H1 (cell line): ENCODE measurements at regions not wholly inside any gene's neighbourhood (a gene's known extent, or its start where the extent isn't known, plus 50 kb on each side); places are given as distances from the start of the nearest gene placed in this dataset.

Source experiments
- CTCF ChIA-PET: fragments of 300-600 bp; sonication (Branson Sonifier 250); formaldehyde crosslinking; loops from one replicate; lab custom pipeline; 2021; ENCODE audit not compliant: partially characterized antibody; lab: Charles Lee
- POLR2A ChIA-PET: fragments of 300-600 bp; sonication (Branson Sonifier 250); formaldehyde crosslinking; loops from one replicate; lab custom pipeline; 2021; ENCODE audit warnings: inconsistent platforms; ENCODE audit not compliant: partially characterized antibody; lab: Charles Lee
- DNase-seq, 2 experiments: peaks; one replicate each; pipeline versions ENCODE4 v3.0.0 to v3.0.0-alpha.2; 2010 to 2022; ENCODE audit warnings: low spot score in 2 of 2, low read depth in 1 of 2, mixed read lengths in 1 of 2
- FAIRE-seq: peaks from 2 replicates; lab custom pipeline; 2011; peaks lifted over from hg19 to GRCh38; lab: Jason Lieb, UNC
- H2AFZ ChIP-seq: 2 replicates; pipeline ENCODE4 v1.8.1; 2012; ENCODE audit warnings: low read length, inconsistent platforms
- H2AK5ac ChIP-seq: 2 replicates; pipeline ENCODE4 v1.6.1; 2013; ENCODE audit warnings: low read depth, low read length
- H2BK120ac ChIP-seq: replicated peaks from 2 replicates; pipeline ENCODE3; 2013; ENCODE audit warnings: low read depth, low read length, inconsistent platforms
- H2BK12ac ChIP-seq: 2 replicates; pipeline ENCODE4 v1.6.1; 2013; ENCODE audit warnings: low read depth, low read length
- H2BK15ac ChIP-seq: 2 replicates; pipeline ENCODE4 v1.6.1; 2013; ENCODE audit warnings: low read length
- H2BK20ac ChIP-seq: 2 replicates; pipeline ENCODE4 v1.6.1; 2013; ENCODE audit warnings: low read length
- H2BK5ac ChIP-seq: 2 replicates; pipeline ENCODE4 v1.6.1; 2013; ENCODE audit warnings: low read depth, low read length
- H3K14ac ChIP-seq: 2 replicates; pipeline ENCODE4 v1.6.1; 2013; ENCODE audit warnings: inconsistent platforms; ENCODE audit not compliant: insufficient read length
- H3K18ac ChIP-seq: 2 replicates; pipeline ENCODE4 v1.6.1; 2013; ENCODE audit warnings: low read length; ENCODE audit errors: extremely low read depth
- H3K23ac ChIP-seq: 2 replicates; pipeline ENCODE4 v1.6.1; 2013; ENCODE audit warnings: inconsistent platforms; ENCODE audit not compliant: insufficient read length
- H3K23me2 ChIP-seq: 2 replicates; pipeline ENCODE4 v1.6.1; 2013; ENCODE audit warnings: low read depth, low read length
- H3K27ac ChIP-seq: 2 replicates; pipeline ENCODE4 v1.6.1; 2011; ENCODE audit warnings: low read depth, low read length, inconsistent platforms
- H3K27me3 ChIP-seq, 4 experiments: replicated peaks in 1 of 4; 1 replicate in 1 of 4; 2 replicates in 3 of 4; pipeline versions ENCODE4 v1.6.1 to v1.8.1; 2011 to 2013; ENCODE audit warnings: low read length in 3 of 4, mild to moderate bottlenecking in 3 of 4, inconsistent platforms in 2 of 4, mixed read lengths in 2 of 4, moderate library complexity in 1 of 4; ENCODE audit not compliant: control insufficient read depth in 3 of 4, insufficient read depth in 3 of 4; ENCODE audit errors: extremely low read depth in 1 of 4
- H3K36me3 ChIP-seq, 4 experiments: 2 replicates each; pipeline versions ENCODE4 v1.6.1 to v1.8.1; 2011 to 2013; ENCODE audit warnings: mild to moderate bottlenecking in 4 of 4, low read length in 3 of 4, moderate library complexity in 2 of 4, control low read depth in 1 of 4, inconsistent platforms in 1 of 4; ENCODE audit not compliant: insufficient read depth in 4 of 4, control insufficient read depth in 2 of 4
- H3K4ac ChIP-seq: replicated peaks from 2 replicates; pipeline ENCODE3; 2013; ENCODE audit warnings: low read length, low read depth, mixed read lengths, inconsistent platforms; ENCODE audit not compliant: insufficient read length
- H3K4me1 ChIP-seq, 4 experiments: replicated peaks in 1 of 4; 1 replicate in 1 of 4; 2 replicates in 3 of 4; pipeline versions ENCODE4 v1.6.1 to v1.8.1; 2011 to 2013; ENCODE audit warnings: low read length in 3 of 4, inconsistent platforms in 2 of 4, mixed read lengths in 1 of 4; ENCODE audit not compliant: insufficient read depth in 4 of 4, control insufficient read depth in 3 of 4
- H3K4me2 ChIP-seq, 2 experiments: 2 replicates each; pipeline versions ENCODE4 v1.6.1 to v1.8.1; 2011 to 2013; ENCODE audit warnings: low read depth in 2 of 2, low read length in 2 of 2, control low read depth in 1 of 2, inconsistent platforms in 1 of 2, mild to moderate bottlenecking in 1 of 2; ENCODE audit not compliant: insufficient read depth in 1 of 2
- H3K4me3 ChIP-seq, 4 experiments: fragments of 200-600, 300-600 bp in 1 of 4; sonication (generic), shearing (Covaris generic), sonication (Bioruptor Twin) in 1 of 4; 2 replicates each; pipeline versions ENCODE4 v1.5.1 to v1.8.1; 2011 to 2016; ENCODE audit warnings: low read length in 4 of 4, low read depth in 3 of 4, control low read depth in 2 of 4, inconsistent platforms in 2 of 4, mild to moderate bottlenecking in 2 of 4, mixed read lengths in 1 of 4, moderate library complexity in 1 of 4; ENCODE audit not compliant: insufficient read depth in 2 of 4; ENCODE audit errors: extremely low read depth in 1 of 4
- H3K56ac ChIP-seq: replicated peaks from 2 replicates; pipeline ENCODE3; 2013; ENCODE audit warnings: low read depth, mild to moderate bottlenecking, mixed read lengths, low read length, inconsistent platforms; ENCODE audit not compliant: insufficient read length
- H3K79me1 ChIP-seq: 2 replicates; pipeline ENCODE4 v1.6.1; 2013; ENCODE audit warnings: low read depth, low read length, control low read depth
- H3K79me2 ChIP-seq, 2 experiments: 2 replicates each; pipeline versions ENCODE4 v1.6.1 to v1.8.1; 2012 to 2013; ENCODE audit warnings: low read length in 2 of 2, mild to moderate bottlenecking in 2 of 2, inconsistent platforms in 1 of 2; ENCODE audit not compliant: insufficient read depth in 2 of 2, control insufficient read depth in 1 of 2
- H3K9ac ChIP-seq, 4 experiments: replicated peaks in 1 of 4; 1 replicate in 1 of 4; 2 replicates in 3 of 4; pipeline versions ENCODE4 v1.6.1 to v1.8.1; 2011 to 2013; ENCODE audit warnings: low read depth in 3 of 4, low read length in 3 of 4, control low read depth in 2 of 4, mild to moderate bottlenecking in 2 of 4, moderate library complexity in 2 of 4, inconsistent platforms in 1 of 4; ENCODE audit errors: extremely low read depth in 1 of 4
- H3K9me3 ChIP-seq, 2 experiments: 2 replicates each; pipeline versions ENCODE4 v1.6.1 to v1.8.1; 2012 to 2013; ENCODE audit warnings: mild to moderate bottlenecking in 2 of 2, moderate library complexity in 2 of 2, control low read depth in 1 of 2, inconsistent platforms in 1 of 2, low read depth in 1 of 2, low read length in 1 of 2, mixed read lengths in 1 of 2; ENCODE audit not compliant: insufficient read depth in 2 of 2
- H4K20me1 ChIP-seq, 2 experiments: replicated peaks in 1 of 2; 2 replicates each; pipeline versions ENCODE3 to v1.8.1; 2011 to 2013; ENCODE audit warnings: inconsistent platforms in 2 of 2, low read length in 2 of 2, mild to moderate bottlenecking in 1 of 2; ENCODE audit not compliant: insufficient read depth in 2 of 2, control insufficient read depth in 1 of 2
- H4K5ac ChIP-seq: 2 replicates; pipeline ENCODE4 v1.6.1; 2013; ENCODE audit warnings: low read length, low read depth, mixed read lengths, inconsistent platforms; ENCODE audit not compliant: insufficient read length
- H4K8ac ChIP-seq: 2 replicates; pipeline ENCODE4 v1.8.0; 2013; ENCODE audit warnings: mild to moderate bottlenecking, moderate library complexity, low read length, inconsistent platforms; ENCODE audit not compliant: insufficient read depth; ENCODE audit errors: extremely low read depth
- H4K91ac ChIP-seq: replicated peaks from 2 replicates; pipeline ENCODE3; 2013; ENCODE audit warnings: low read length, mixed read lengths, inconsistent platforms; ENCODE audit not compliant: insufficient read length
- ATF3 ChIP-seq: IDR thresholded peaks from 2 replicates; pipeline ENCODE4 v1.6.1; 2011; ENCODE audit warnings: low read depth, mild to moderate bottlenecking, low read length; ENCODE audit not compliant: insufficient read depth
- BACH1 ChIP-seq: IDR thresholded peaks from 2 replicates; pipeline ENCODE4 v1.6.1; 2012; ENCODE audit warnings: low read length, improper control_type of control experiment
- SIRT6 ChIP-seq: IDR thresholded peaks from one replicate; pipeline ENCODE4 v1.7.1; 2012; ENCODE audit warnings: low read length, inconsistent platforms
- SUZ12 ChIP-seq: fragments of 200-600 bp; sonication (generic); IDR thresholded peaks from 2 replicates; pipeline ENCODE4 v1.6.1; 2012; ENCODE audit warnings: mild to moderate bottlenecking, inconsistent platforms, low read length, moderate library complexity, mixed read lengths
- TAF7 ChIP-seq: optimal IDR thresholded peaks from 2 replicates; pipeline ENCODE3; 2011; ENCODE audit warnings: low read depth, mild to moderate bottlenecking, inconsistent platforms, low read length, moderate library complexity, borderline replicate concordance
- TEAD4 ChIP-seq: IDR thresholded peaks from 2 replicates; pipeline ENCODE4 v1.6.1; 2012; ENCODE audit warnings: low read depth, low read length, inconsistent platforms, mixed read lengths
- WGBS, 2 experiments: shearing (Covaris generic) in 1 of 2; methylation state at CpG; one replicate each; pipeline versions ENCODE4 v1.1.6 to v1.1.7; 2013 to 2015; ENCODE audit warnings: low lambda C conversion rate in 2 of 2, mixed read lengths in 2 of 2, inconsistent platforms in 1 of 2, low coverage in 1 of 2, missing lambda C conversion rate in 1 of 2; ENCODE audit not compliant: insufficient replicate concordance in 2 of 2, insufficient coverage in 1 of 2, insufficient read length in 1 of 2; ENCODE audit errors: extremely low coverage in 1 of 2, missing lambda C conversion rate in 1 of 2; 5-methylcytosine and 5-hydroxymethylcytosine counted together

- Histone ChIP-seq H2AFZ (no peak overlapping the region; the same call in 1 of the 2 replicates), H4K5ac (no peak overlapping the region), H3K27me3 (no peaks in the 10 kb centered on the region; a peak in 1 of 7 replicates), H3K4me1 (peaks cover 0 to 4% (median under 1%) of the 10 kb centered on the region in 4 experiments; a peak in 1 of 7 replicates), H2AK5ac (no peak overlapping the region), H4K8ac (no peak overlapping the region), H3K4ac (no peak overlapping the region), H3K9ac (no peak overlapping the region), H3K79me2 (no peaks in the 10 kb centered on the region), H3K14ac (no peak overlapping the region), H3K4me3 (no peak overlapping the region), H4K20me1 (no peaks in the 10 kb centered on the region), H3K4me2 (no peak overlapping the region), H2BK5ac (no peak overlapping the region), H3K56ac (no peak overlapping the region), H3K79me1 (no peaks in the 10 kb centered on the region), H2BK15ac (no peak overlapping the region), H3K9me3 (no peaks in the 10 kb centered on the region), H2BK20ac (no peak overlapping the region), H3K18ac (no peak overlapping the region), H3K23me2 (no peaks in the 10 kb centered on the region), H4K91ac (no peak overlapping the region), H2BK12ac (no peak overlapping the region), H3K27ac (no peak overlapping the region), H2BK120ac (no peak overlapping the region), H3K23ac (no peak overlapping the region), H3K36me3 (no peaks in the 10 kb centered on the region)
- FAIRE-seq (no peak), DNase-seq (no peak)
- TF ChIP-seq TAF7 (no peak), SIRT6 (no peak), BACH1 (no peak), SUZ12 (no peak), TEAD4 (no peak), ATF3 (no peak)
- POLR2A ChIA-PET, result interaction anchor here (1.0 kb wide), 1 partner anchor 25 kb away, joined by 3 read pairs; no protein-coding TSS in a partner anchor
- 92% methylated on average over 2 of the region's 2 CpGs; no CpG with 5 or more reads in 1 of the 2 experiments for WGBS, 2 experiments
- CTCF ChIA-PET, result interaction anchor here (0.6 to 7.2 kb wide), 5 partner anchors 10 to 1333 kb away, joined by 3 to 69 read pairs (median 4); no protein-coding TSS in a partner anchor
These were observed 64.8 kb upstream of the ZNF648 start for GRCh38 chr1:182126272-182126800.
